Mesothelial cell of epicardium (in vitro differentiated cells): ENCODE measurements at regions not wholly inside any gene's neighbourhood (a gene's known extent, or its start where the extent isn't known, plus 50 kb on each side); places are given as distances from the start of the nearest gene placed in this dataset.
"Not testable (repeated sequence)": the region's sequence is repeated elsewhere in the genome, so short reads cannot be mapped to it uniquely, and the experiment has no call there.

Experiments used
- DNase-seq, 2 experiments: peaks; one replicate each; pipeline ENCODE4 v3.0.0; 2021; ENCODE audit warnings: low spot score in 2 of 2; ENCODE audit not compliant: unreplicated experiment in 2 of 2
- H3K27ac Mint-ChIP-seq: 2 replicates; pipeline ENCODE4 v1.8.0; 2021; ENCODE audit warnings: mixed read lengths
- H3K27me3 Mint-ChIP-seq: 2 replicates; pipeline ENCODE4 v1.8.0; 2021; ENCODE audit warnings: low read depth, mixed read lengths
- H3K36me3 Mint-ChIP-seq: 2 replicates; pipeline ENCODE4 v1.8.0; 2021; ENCODE audit warnings: mixed read lengths
- H3K4me1 Mint-ChIP-seq: 2 replicates; pipeline ENCODE4 v1.8.0; 2021; ENCODE audit warnings: mixed read lengths
- H3K4me3 Mint-ChIP-seq: 2 replicates; pipeline ENCODE4 v1.8.0; 2021; ENCODE audit warnings: mild to moderate bottlenecking, moderate library complexity, mixed read lengths
- H3K9me3 Mint-ChIP-seq: 2 replicates; pipeline ENCODE4 v1.8.0; 2021; ENCODE audit warnings: mixed read lengths
- CTCF ChIP-seq: fragments of 200-600 bp; sonication (generic); IDR thresholded peaks from one replicate; pipeline ENCODE4 v1.5.0; 2021; ENCODE audit warnings: antibody characterized with exemption; ENCODE audit not compliant: unreplicated experiment

DNA sequence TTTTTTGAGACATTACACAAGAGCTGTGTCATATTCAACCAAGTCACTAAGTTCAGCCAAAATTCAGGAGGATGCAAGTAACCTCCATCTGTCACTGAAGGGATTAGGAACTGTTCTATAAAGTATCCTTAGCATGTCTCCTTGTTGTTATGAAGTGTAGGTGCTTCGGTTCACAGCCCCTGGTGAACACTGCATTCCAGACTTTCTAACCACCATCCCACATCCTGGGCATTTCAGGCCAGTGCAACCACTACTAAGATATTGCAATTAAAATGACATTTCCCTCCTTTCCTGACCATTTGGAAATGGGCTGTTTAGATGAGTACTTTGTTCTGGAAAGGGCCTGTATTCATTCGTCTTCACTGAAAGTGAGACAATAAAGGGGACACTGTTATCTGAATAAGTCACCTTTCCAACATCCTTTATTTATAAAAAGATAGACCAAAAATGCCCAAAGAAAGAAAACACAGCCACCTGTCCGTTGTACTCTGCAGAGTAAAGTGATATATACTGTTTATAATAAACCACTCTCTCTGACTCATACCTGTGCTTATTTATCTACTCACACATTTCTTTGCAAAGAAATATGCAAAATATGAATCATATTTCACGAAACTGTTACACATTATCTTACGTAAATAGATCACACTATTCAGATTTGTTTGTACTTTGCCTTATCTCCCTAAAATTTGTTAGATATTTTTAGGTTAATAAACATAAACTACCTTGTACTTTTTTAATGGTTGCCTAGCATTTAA, 861.9 kb downstream of the CDH18 start:
- Mint-ChIP-seq H3K27ac (no peak overlapping the region), H3K9me3 (peaks cover 7% of the 10 kb centered on the region), H3K27me3 (no peaks in the 10 kb centered on the region), H3K4me1 (no peaks in the 10 kb centered on the region), H3K4me3 (no peak overlapping the region), H3K36me3 (no peaks in the 10 kb centered on the region)
- no peak for TF ChIP-seq CTCF
- no peak for DNase-seq

GRCh38 chr5:19140276-19140675, 847.7 kb downstream of the CDH18 start:
- no peak overlapping the region for H3K4me3 Mint-ChIP-seq
- no peak for TF ChIP-seq CTCF

DNA sequence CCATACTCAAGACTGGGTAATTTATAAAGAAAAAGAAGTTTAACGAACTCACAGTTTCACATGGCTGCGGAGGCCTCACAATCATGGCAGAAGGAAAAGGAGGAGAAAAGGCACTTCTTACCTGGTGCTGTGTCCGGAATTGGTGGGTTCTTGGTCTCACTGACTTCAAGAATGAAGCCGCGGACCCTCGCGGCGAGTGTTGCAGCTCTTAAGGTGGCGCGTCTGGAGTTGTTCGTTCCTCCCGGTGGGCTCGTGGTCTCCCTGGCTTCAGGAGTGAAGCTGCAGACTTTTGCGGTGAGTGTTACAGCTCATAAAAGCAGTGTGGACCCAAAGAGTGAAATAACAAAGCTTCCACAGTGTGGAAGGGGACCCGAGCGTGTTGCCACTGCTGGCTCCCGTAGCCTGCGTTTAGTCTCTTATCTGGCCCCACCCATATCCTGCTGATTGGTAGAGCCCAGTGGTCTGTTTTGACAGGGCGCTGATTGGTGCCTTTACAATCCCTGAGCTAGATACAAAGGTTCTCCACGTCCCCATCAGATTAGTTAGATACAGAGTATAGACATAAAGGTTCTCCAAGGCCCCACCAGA, 846.0 kb downstream of the CDH18 start:
- H3K4me3 Mint-ChIP-seq, H3K27ac Mint-ChIP-seq, H3K36me3 Mint-ChIP-seq: not testable (repeated sequence)

More at GRCh38 chr5:19140276-19140675, 847.7 kb downstream of the CDH18 start:
- Mint-ChIP-seq H3K27me3 (no peaks in the 10 kb centered on the region), H3K4me1 (no peaks in the 10 kb centered on the region), H3K36me3 (no peaks in the 10 kb centered on the region), H3K9me3 (no peaks in the 10 kb centered on the region), H3K27ac (no peak overlapping the region)
- DNase-seq = no peak

GRCh38 chr5:19142713-19143414, 845.1 kb downstream of the CDH18 start:
- not testable (repeated sequence) for H3K4me3 Mint-ChIP-seq, H3K27me3 Mint-ChIP-seq, H3K36me3 Mint-ChIP-seq, H3K4me1 Mint-ChIP-seq, H3K27ac Mint-ChIP-seq, DNase-seq, H3K9me3 Mint-ChIP-seq

More for the DNA sequence above, 846.0 kb downstream of the CDH18 start:
- not testable (repeated sequence) for H3K9me3 Mint-ChIP-seq, DNase-seq, H3K4me1 Mint-ChIP-seq, H3K27me3 Mint-ChIP-seq

- Mint-ChIP-seq H3K4me1 (no peaks in the 10 kb centered on the region), H3K36me3 (no peaks in the 10 kb centered on the region), H3K9me3 (peaks cover under 1% of the 10 kb centered on the region), H3K27ac (no peak overlapping the region), H3K4me3 (no peak overlapping the region), H3K27me3 (no peaks in the 10 kb centered on the region)
- DNase-seq = no peak
- TF ChIP-seq CTCF = no peak
These were observed 844.1 kb downstream of the CDH18 start for GRCh38 chr5:19143935-19144334.

DNA sequence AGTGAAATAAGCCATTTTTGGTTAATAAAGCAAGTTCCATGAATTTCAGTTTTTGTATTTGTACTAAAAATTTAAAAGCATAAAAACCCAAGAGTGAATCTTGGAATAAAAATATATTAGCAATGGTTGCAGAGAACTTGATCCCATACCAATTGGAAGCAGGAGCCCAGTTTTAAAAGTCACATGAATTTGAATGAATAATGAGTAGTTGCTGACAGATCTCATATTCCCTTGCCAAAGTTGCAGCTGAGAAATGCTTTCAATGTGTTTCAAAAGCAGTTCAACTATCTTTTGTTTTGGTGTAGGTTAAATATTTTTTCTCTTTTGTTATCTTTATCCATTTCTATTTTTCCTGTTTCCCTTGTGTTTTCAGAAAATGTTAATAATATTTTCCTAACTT, 818.6 kb downstream of the CDH18 start:
- Mint-ChIP-seq H3K27me3 (no peaks in the 10 kb centered on the region), H3K4me1 (no peaks in the 10 kb centered on the region), H3K4me3 (no peak overlapping the region), H3K36me3 (no peaks in the 10 kb centered on the region), H3K27ac (no peak overlapping the region), H3K9me3 (no peaks in the 10 kb centered on the region)
- TF ChIP-seq CTCF = no peak
- DNase-seq = no peak
